Esophagus muscularis mucosa (tissue), 4 donors: ENCODE measurements at regions not wholly inside any gene's neighbourhood (a gene's known extent, or its start where the extent isn't known, plus 50 kb on each side); places are given as distances from the start of the nearest gene placed in this dataset.

ENCODE experiments used
- EP300 ChIP-seq: sonication (generic); formaldehyde crosslinking; IDR thresholded peaks from one replicate; pipeline ENCODE4 v1.6.1; 2017; ENCODE audit warnings: antibody characterized with exemption
- POLR2A ChIP-seq: fragments of 450-650 bp; IDR thresholded peaks from one replicate; pipeline ENCODE4 v1.6.1; 2017; ENCODE audit warnings: antibody characterized with exemption, moderate library complexity, mild to moderate bottlenecking, low read depth
- TF ChIP-seq, protein P1 (sequence below), 3 experiments: fragments of 200-600 bp in 2 of 3; fragments of 450-650 bp in 1 of 3; sonication (generic) in 2 of 3; IDR thresholded peaks; one replicate each; pipeline ENCODE4 v1.5.1; 2017 to 2019; ENCODE audit warnings: antibody characterized with exemption in 3 of 3, mild to moderate bottlenecking in 2 of 3, moderate library complexity in 1 of 3

DNA sequence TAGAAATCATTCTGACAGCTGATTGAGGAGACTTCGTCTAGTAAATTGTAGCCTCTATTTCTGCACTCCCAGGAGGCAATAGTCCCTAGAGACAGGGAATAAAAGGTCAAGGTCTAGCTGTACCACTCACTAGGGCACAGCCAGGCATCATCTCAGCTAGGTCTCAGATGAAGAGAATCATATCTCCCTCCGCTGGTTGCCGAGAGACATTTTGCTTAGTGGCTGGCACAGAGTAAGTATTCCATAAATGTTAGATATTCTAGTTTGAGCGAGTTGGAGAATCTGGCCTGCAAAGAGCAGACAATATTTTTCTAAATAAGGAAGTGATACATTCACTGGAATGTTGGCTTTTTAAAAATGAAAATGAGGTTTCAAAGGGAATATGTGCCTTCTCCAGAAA lies 180.4 kb upstream of the ACTBL2 start:
- TF ChIP-seq EP300 (no peak), POLR2A (no peak)
- TF ChIP-seq, protein P1, sequence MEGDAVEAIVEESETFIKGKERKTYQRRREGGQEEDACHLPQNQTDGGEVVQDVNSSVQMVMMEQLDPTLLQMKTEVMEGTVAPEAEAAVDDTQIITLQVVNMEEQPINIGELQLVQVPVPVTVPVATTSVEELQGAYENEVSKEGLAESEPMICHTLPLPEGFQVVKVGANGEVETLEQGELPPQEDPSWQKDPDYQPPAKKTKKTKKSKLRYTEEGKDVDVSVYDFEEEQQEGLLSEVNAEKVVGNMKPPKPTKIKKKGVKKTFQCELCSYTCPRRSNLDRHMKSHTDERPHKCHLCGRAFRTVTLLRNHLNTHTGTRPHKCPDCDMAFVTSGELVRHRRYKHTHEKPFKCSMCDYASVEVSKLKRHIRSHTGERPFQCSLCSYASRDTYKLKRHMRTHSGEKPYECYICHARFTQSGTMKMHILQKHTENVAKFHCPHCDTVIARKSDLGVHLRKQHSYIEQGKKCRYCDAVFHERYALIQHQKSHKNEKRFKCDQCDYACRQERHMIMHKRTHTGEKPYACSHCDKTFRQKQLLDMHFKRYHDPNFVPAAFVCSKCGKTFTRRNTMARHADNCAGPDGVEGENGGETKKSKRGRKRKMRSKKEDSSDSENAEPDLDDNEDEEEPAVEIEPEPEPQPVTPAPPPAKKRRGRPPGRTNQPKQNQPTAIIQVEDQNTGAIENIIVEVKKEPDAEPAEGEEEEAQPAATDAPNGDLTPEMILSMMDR (IDR thresholded peaks at IDR 0.05): no peak
